ENCODE measurements at regions not wholly inside any gene's neighbourhood (a gene's known extent, or its start where the extent isn't known, plus 50 kb on each side); places are given as distances from the start of the nearest gene placed in this dataset.

DNA sequence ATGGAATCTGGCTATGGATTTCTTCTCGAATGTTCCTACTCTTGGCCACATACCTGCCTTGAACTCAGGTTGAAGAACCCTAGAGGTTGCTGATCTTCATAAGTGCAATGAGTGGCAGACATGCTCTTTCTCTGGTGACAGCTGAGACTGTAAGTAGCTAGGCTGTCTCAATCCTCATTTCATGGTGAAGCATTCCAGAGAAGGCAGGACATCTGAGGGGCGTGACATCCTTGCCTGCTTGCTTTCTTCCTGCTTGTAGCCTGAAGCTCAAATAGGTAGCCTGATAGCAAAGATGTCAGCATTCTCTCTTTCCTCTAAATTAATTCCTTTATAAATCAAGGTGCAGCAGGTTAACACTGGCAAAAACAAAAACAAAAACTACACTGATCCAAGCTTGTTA, 114.6 kb upstream of the MAGI3 start:
- no peaks in the 10 kb centered on the region for H3K27me3 ChIP-seq (ENCODE audit: control insufficient read depth, insufficient read depth, low read length)
- H3K4me1 ChIP-seq (ENCODE audit: control insufficient read depth, insufficient read depth, low read length): no peaks in the 10 kb centered on the region
- H3K4me3 ChIP-seq (ENCODE audit: low read length): no peak overlapping the region
- no peak overlapping the region for H3K27ac ChIP-seq (ENCODE audit: low read depth, low read length)
- no peaks in the 10 kb centered on the region for H3K36me3 ChIP-seq (ENCODE audit: control insufficient read depth, insufficient read depth, low read length)
- no peak overlapping the region for H3K9ac ChIP-seq (ENCODE audit: low read length)

DNA sequence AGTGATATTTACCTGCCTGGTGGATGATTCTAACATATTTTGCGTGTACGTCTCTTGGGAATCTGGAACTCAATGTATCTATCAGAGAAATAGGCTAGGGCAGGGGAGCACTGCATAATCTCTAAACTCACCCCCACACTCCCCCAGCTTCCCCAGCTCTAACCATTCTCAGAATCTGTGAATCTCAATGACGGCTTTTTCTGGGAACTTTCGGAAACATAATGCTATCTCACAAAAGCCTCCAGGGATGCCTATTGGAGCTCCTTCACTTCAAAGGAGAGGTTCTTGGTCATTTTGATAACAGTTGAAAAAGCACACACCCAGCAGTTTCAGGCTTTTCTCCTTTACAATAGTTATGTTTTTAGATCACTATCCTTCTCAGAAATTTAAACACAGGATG, 113.8 kb upstream of the MAGI3 start:
- Histone ChIP-seq H3K36me3 (ENCODE audit: control insufficient read depth, insufficient read depth, low read length) (no peaks in the 10 kb centered on the region), H3K4me1 (ENCODE audit: control insufficient read depth, insufficient read depth, low read length) (no peaks in the 10 kb centered on the region), H3K4me3 (ENCODE audit: low read length) (no peak overlapping the region), H3K9ac (ENCODE audit: low read length) (no peak overlapping the region), H3K27me3 (ENCODE audit: control insufficient read depth, insufficient read depth, low read length) (no peaks in the 10 kb centered on the region), H3K27ac (ENCODE audit: low read depth, low read length) (no peak overlapping the region)

DNA sequence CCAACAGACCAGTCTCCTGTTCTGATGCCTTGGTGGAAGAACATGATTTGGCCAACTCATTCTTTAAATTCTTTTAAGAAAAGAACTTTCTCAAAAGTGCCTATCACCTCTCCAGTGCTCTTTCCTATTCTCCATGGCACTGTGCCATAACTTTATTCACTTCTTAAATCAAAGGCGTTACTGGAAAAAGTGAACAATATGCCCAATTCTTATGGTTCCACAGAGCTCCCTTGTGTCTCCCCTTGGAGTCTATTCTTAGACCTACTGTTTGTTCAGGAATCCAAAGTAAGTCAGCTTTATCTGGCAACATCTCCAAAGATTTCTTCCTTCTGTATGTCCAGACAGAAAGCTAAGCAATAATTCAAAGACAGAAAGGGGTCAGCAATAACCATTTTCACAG, 111.9 kb upstream of the MAGI3 start:
- Histone ChIP-seq H3K4me1 (ENCODE audit: control insufficient read depth, insufficient read depth, low read length) (peaks cover 2% of the 10 kb centered on the region), H3K4me3 (ENCODE audit: low read length) (no peak overlapping the region), H3K27me3 (ENCODE audit: control insufficient read depth, insufficient read depth, low read length) (no peaks in the 10 kb centered on the region), H3K9ac (ENCODE audit: low read length) (no peak overlapping the region), H3K27ac (ENCODE audit: low read depth, low read length) (no peak overlapping the region), H3K36me3 (ENCODE audit: control insufficient read depth, insufficient read depth, low read length) (no peaks in the 10 kb centered on the region)

DNA sequence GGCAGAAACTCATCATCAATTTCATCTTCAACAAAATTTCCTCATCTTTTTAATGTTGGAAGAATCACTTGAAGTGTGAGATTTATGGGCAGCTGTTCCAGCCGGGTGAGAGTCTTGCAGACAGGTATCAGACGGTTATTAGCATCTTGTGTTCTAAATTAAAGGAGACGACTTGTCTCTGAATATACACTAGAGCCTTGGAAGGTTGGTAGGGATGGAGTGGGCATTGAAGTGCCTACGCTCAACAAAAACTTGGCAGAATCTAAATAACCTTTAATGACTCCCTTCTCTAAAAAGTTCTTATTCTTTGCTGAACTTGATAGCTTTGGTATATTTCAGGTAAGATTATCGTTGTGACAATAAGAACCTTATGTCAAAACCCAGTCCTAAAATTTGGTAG, 111.5 kb upstream of the MAGI3 start:
- no peaks in the 10 kb centered on the region for H3K27me3 ChIP-seq (ENCODE audit: control insufficient read depth, insufficient read depth, low read length)
- no peak overlapping the region for H3K9ac ChIP-seq (ENCODE audit: low read length)

DNA sequence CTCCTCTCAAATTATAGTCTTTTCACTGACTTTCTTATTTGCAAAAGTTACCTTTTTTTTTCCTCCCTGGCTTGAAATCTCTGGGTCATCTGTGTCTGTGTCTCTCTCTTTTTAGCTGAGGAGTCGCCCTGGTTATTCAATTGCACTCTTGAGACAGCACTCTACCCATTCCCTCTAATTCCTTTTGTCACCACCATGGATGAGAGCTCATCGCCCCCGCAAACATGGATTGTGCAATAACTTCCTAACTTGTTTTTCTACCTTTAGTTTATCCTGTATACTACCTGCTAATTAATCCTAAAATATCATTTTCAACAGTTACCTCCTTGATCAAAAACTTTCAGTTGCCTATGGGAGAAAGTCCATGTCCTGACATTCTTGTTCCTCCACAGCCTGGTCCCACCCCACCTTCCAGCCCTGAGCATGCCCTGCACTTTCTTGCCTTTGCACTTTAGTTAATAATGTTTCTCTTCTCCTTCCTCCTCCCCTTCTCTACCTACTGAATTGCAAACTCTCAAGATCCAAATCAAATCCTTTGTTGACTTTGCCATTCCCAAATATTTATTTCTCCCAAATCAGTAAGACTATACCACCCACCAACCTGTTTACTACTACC, 110.4 kb upstream of the MAGI3 start:
- Histone ChIP-seq H3K27ac (ENCODE audit: low read depth, low read length) (no peak overlapping the region), H3K27me3 (ENCODE audit: control insufficient read depth, insufficient read depth, low read length) (no peaks in the 10 kb centered on the region), H3K36me3 (ENCODE audit: control insufficient read depth, insufficient read depth, low read length) (no peaks in the 10 kb centered on the region), H3K4me3 (ENCODE audit: low read length) (no peak overlapping the region), H3K4me1 (ENCODE audit: control insufficient read depth, insufficient read depth, low read length) (peaks cover 2% of the 10 kb centered on the region), H3K9ac (ENCODE audit: low read length) (no peak overlapping the region)

More for the DNA sequence above, 111.5 kb upstream of the MAGI3 start:
- peaks cover 2% of the 10 kb centered on the region for H3K4me1 ChIP-seq (ENCODE audit: control insufficient read depth, insufficient read depth, low read length)
- H3K4me3 ChIP-seq (ENCODE audit: low read length): no peak overlapping the region
- no peak overlapping the region for H3K27ac ChIP-seq (ENCODE audit: low read depth, low read length)
- no peaks in the 10 kb centered on the region for H3K36me3 ChIP-seq (ENCODE audit: control insufficient read depth, insufficient read depth, low read length)

DNA sequence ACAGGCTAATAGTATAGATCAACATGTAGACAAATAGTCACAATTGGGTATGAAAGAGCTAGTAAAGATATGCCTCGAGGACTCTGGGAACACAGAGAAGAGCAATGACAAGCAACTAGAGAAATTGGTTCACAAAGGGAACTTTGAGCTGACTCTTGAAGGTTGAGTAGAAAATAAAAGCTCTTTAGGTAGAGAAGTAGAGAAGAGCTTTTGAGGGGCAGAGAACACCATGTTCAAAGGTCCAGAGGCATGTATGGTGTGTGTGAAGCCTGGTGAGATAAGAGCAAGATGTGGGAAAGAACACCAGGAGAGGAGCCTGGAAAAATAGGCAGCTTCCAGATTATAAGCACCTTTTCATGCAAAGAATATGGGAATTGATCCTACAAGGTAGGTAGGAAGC, 109.7 kb upstream of the MAGI3 start:
- H3K4me1 ChIP-seq (ENCODE audit: control insufficient read depth, insufficient read depth, low read length): peaks cover 2% of the 10 kb centered on the region
- H3K4me3 ChIP-seq (ENCODE audit: low read length): no peak overlapping the region
- no peak overlapping the region for H3K9ac ChIP-seq (ENCODE audit: low read length)
- no peaks in the 10 kb centered on the region for H3K36me3 ChIP-seq (ENCODE audit: control insufficient read depth, insufficient read depth, low read length)
- no peaks in the 10 kb centered on the region for H3K27me3 ChIP-seq (ENCODE audit: control insufficient read depth, insufficient read depth, low read length)
- no peak overlapping the region for H3K27ac ChIP-seq (ENCODE audit: low read depth, low read length)

DNA sequence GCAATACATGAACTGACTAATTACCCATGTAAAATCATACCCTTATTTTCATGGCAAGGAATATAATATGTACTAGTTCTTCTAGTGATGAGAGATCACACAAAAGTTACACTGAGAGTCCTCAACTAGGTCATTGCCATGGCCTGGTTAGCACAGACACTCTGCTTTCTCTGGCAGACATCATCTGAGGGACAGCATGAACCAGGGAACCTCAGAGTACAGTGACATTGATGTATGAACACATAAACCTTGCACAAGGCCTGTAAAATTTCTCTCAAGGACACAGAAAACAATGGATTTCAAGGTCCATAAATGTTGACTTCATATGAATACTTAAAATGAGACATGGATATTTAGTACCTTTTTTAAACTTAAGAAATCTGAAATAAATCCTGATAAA, 108.8 kb upstream of the MAGI3 start:
- H3K27ac ChIP-seq (ENCODE audit: low read depth, low read length): peak overlapping the region; percentile 7
- H3K9ac ChIP-seq (ENCODE audit: low read length): no peak overlapping the region
- H3K4me1 ChIP-seq (ENCODE audit: control insufficient read depth, insufficient read depth, low read length): peaks cover 2% of the 10 kb centered on the region
- H3K36me3 ChIP-seq (ENCODE audit: control insufficient read depth, insufficient read depth, low read length): no peaks in the 10 kb centered on the region
- no peak overlapping the region for H3K4me3 ChIP-seq (ENCODE audit: low read length)
- H3K27me3 ChIP-seq (ENCODE audit: control insufficient read depth, insufficient read depth, low read length): no peaks in the 10 kb centered on the region

DNA sequence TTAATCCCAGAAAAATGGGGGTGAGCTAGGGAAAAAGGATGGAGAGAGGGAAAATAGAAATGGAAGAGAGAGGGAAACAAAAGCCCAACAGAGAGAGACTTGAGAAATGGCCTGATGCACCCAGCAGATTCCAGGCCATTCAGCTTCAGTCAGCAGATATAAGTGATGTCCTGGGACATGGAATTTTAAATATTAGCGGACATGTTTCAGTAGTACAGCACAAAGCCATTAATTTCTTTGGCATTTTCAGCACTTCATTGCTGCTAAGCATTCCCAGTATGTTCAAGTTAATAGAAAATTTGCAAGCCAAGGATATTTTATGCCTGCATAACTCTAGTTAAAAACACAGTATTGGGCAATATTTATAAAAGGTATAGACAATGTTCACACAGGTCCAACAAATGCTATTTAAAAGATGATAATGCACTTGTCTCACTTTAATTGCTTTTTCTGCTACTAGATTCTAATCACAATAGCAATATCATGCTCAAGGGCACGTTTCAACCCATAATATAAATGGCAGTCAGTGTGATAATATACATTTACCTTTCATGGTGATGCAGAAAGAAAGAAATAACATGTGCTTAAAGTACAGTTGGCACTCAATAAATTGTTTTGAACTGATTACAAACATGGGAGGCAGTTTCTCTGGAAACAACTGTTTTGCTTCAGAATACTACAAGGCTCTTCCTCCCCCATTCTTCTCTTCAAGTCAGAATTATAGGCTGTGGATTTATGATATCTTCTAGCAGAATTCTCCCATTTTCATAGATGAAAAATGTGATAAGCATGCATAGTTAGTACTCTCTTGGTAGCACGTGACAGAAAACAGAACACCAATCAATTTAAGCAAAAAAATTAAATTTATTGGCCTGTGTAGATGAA, 108.1 kb upstream of the MAGI3 start:
- H3K27ac ChIP-seq (ENCODE audit: low read depth, low read length): no peak overlapping the region
- no peak overlapping the region for H3K9ac ChIP-seq (ENCODE audit: low read length)
- no peaks in the 10 kb centered on the region for H3K36me3 ChIP-seq (ENCODE audit: control insufficient read depth, insufficient read depth, low read length)
- no peak overlapping the region for H3K4me3 ChIP-seq (ENCODE audit: low read length)
- H3K27me3 ChIP-seq (ENCODE audit: control insufficient read depth, insufficient read depth, low read length): no peaks in the 10 kb centered on the region
- peaks cover 2% of the 10 kb centered on the region for H3K4me1 ChIP-seq (ENCODE audit: control insufficient read depth, insufficient read depth, low read length)

DNA sequence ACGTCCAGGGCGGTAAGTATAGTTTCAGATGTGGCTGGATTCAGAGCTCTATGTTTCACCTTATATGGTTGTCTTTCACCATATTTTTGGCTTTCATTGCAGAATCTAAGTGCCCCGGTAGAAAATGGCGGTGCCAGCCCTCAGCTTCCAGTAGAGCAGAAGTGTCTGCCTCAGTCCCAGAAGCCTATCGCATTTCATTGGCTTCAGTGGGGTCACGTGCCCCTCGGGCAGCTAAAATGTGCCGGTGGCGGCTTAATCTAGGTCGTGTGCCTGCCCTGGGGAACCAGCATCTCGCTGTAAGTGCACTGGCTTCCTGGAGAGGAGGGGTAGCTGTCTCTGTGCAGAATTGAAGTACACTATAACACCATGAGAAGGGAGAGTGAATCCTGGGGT, 107.4 kb upstream of the MAGI3 start:
- Histone ChIP-seq H3K36me3 (ENCODE audit: control insufficient read depth, insufficient read depth, low read length) (no peaks in the 10 kb centered on the region), H3K4me3 (ENCODE audit: low read length) (no peak overlapping the region), H3K27ac (ENCODE audit: low read depth, low read length) (no peak overlapping the region), H3K27me3 (ENCODE audit: control insufficient read depth, insufficient read depth, low read length) (no peaks in the 10 kb centered on the region), H3K9ac (ENCODE audit: low read length) (no peak overlapping the region), H3K4me1 (ENCODE audit: control insufficient read depth, insufficient read depth, low read length) (peaks cover 2% of the 10 kb centered on the region)

DNA sequence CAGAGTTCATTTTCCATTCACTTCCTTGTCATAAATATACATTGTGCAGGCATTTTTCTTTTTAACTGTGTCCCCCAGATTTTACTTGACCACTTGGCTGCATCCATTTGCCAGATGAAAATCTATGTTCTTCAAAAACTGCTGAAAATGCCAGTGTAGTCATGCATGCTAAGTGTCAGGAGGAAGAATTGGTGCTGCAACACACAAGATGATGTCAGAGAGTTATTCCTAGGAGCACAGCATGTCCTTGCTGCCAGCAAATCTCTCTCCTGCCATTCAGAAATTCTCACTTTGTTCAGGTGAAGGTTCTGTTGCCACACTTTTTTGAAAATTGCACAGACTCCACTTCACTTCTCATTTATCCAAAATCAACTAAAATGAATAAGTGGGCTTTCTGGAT, 106.4 kb upstream of the MAGI3 start:
- Histone ChIP-seq H3K27me3 (ENCODE audit: control insufficient read depth, insufficient read depth, low read length) (no peaks in the 10 kb centered on the region), H3K4me1 (ENCODE audit: control insufficient read depth, insufficient read depth, low read length) (peaks cover 2% of the 10 kb centered on the region), H3K36me3 (ENCODE audit: control insufficient read depth, insufficient read depth, low read length) (no peaks in the 10 kb centered on the region), H3K4me3 (ENCODE audit: low read length) (no peak overlapping the region), H3K9ac (ENCODE audit: low read length) (no peak overlapping the region), H3K27ac (ENCODE audit: low read depth, low read length) (no peak overlapping the region)

DNA sequence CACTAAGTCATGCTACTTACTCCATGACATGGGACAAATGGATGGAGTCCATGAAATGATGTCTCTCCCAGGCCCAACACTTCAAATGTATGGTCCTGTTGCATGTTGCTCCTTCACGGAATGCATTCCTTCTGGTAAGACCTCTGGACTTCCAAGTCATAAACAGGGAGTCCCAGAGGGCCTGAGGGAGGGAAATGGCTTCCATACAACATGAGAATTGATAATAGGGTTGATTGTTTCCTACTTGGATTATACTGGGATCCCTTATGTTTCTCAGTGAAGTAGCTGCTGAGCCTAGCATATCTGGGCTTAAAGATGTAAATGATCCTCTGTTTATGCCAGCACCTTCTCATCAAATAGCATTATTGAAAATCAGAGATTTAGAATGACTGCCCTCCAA, 104.2 kb upstream of the MAGI3 start:
- no peak overlapping the region for H3K4me3 ChIP-seq (ENCODE audit: low read length)
- H3K27ac ChIP-seq (ENCODE audit: low read depth, low read length): no peak overlapping the region
- no peaks in the 10 kb centered on the region for H3K36me3 ChIP-seq (ENCODE audit: control insufficient read depth, insufficient read depth, low read length)

DNA sequence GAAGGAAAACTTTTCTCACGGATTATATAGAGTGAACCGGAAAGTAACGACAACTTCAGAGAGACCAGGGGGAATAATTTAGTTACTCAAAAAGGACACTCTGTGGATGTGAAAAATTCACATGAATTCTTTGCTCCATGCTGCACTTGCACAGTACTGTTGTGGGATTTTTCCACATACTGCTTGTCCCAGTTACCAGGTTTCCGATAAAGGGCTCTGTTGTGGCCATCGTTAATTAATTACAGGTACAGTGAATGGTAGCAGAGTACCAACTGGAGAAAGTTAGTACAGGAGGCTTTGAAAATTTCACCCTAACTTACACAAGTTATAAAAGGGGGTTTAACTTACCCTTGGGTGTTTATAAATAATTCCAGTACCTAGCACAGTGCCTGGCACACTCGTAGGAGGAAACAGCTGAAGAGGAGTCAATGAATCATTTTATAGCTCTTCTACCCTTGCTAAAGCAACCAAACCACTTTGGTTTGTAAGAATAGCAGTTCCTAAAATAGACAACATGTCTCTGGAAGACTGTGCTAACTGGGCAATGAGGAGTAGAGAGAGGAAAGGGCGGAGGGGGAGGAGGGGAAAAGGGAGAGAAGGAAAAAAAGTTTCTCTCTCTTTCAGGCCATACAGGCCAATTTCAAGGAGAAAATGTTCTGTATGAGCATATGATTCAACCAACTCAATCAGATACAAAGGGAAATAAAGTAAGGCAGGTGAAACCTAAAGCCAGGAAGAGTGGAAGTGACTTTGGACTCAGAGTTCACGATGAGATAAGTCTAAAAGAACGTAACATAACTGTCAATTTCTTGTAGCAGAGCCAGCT, 98.3 kb upstream of the MAGI3 start:
- no peaks in the 10 kb centered on the region for H3K36me3 ChIP-seq (ENCODE audit: control insufficient read depth, insufficient read depth, low read length)
- no peak overlapping the region for H3K9ac ChIP-seq (ENCODE audit: low read length)
- H3K4me1 ChIP-seq (ENCODE audit: control insufficient read depth, insufficient read depth, low read length): no peaks in the 10 kb centered on the region
- no peaks in the 10 kb centered on the region for H3K27me3 ChIP-seq (ENCODE audit: control insufficient read depth, insufficient read depth, low read length)
- no peak overlapping the region for H3K27ac ChIP-seq (ENCODE audit: low read depth, low read length)
- H3K4me3 ChIP-seq (ENCODE audit: low read length): no peak overlapping the region

More for the DNA sequence above, 104.2 kb upstream of the MAGI3 start:
- Histone ChIP-seq H3K9ac (ENCODE audit: low read length) (no peak overlapping the region), H3K4me1 (ENCODE audit: control insufficient read depth, insufficient read depth, low read length) (peaks cover 2% of the 10 kb centered on the region), H3K27me3 (ENCODE audit: control insufficient read depth, insufficient read depth, low read length) (no peaks in the 10 kb centered on the region)
